ENCODE measurements at regions not wholly inside any gene's neighbourhood (a gene's known extent, or its start where the extent isn't known, plus 50 kb on each side); places are given as distances from the start of the nearest gene placed in this dataset.

DNA sequence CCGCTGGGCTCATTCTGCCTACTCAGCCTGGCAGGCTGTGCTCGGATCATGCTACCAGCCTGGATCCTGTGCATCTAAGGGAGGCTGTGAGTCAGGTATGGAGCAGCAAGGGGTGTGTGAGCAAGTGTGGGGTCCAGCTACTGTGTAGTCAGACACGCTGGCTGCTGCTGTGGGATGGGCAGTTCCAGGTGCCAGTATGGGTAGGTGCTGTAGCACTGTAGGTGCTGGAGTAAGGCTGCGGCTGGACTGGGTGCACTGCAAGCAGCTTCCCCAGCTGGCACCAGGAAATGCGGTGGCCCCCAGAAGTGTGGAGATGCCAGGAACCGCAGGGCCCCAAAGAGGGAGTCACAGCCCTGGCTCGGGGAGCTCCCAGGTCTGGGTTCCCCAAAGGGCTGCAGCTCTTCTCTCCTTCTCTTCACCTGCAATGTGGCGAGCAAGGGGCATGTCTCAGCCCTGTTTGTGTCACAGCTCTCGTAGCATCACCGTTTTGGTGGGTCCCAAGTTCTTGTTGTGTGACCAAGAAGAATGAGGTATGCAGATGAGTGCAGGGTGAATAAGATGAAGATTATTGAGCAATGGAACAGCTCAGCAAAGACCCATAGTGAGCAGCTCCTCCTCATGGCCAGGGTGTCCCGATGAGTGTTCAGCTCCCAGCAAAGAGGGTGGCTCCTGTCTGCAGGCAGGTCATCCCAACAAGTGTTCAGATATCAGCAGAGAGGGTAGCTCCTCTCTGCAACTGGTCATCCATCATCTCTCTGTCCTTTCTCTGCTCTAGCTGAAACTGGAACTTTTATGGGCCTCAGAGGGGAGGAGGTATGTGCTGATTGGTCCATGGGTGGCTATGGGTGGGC is 462.9 kb downstream of the TBC1D22A start:
- TF ChIP-seq CTCF (IDR thresholded peaks at IDR 0.05) = no peak
- TF ChIP-seq EP300 (IDR thresholded peaks at IDR 0.05) = no peak

All from tibial nerve (tissue), 4 donors.